GM18507 (cell line): ENCODE measurements at regions not wholly inside any gene's neighbourhood (a gene's known extent, or its start where the extent isn't known, plus 50 kb on each side); places are given as distances from the start of the nearest gene placed in this dataset.

Experiments used
- DNase-seq: peaks from one replicate; pipeline ENCODE4 v3.0.0; 2011; ENCODE audit warnings: low read depth; ENCODE audit not compliant: insufficient read length; ENCODE audit errors: extremely low spot score
- FAIRE-seq: peaks from 2 replicates; lab custom pipeline; 2011; peaks lifted over from hg19 to GRCh38; lab: Jason Lieb, UNC

DNA sequence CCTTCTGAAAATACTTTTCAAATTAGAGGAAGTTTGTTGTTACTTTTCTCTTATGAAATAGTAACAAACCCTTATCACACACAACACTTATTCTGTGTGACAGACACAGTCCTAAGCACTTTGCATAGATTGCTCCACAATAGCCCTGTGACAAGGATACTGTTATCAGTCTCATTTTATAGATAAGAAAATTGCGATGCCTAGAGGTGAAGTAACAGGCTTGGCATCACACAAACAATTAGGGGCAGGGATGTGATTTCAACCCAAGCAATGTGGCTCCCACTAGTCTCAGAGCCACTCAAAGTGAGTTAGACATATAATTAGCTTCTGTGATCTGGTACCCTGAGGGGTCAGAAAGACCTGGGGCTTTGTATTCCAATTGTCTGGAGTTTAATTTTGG lies 339.9 kb downstream of the FBXO8 start:
- FAIRE-seq: no peak
- DNase-seq: no peak

DNA sequence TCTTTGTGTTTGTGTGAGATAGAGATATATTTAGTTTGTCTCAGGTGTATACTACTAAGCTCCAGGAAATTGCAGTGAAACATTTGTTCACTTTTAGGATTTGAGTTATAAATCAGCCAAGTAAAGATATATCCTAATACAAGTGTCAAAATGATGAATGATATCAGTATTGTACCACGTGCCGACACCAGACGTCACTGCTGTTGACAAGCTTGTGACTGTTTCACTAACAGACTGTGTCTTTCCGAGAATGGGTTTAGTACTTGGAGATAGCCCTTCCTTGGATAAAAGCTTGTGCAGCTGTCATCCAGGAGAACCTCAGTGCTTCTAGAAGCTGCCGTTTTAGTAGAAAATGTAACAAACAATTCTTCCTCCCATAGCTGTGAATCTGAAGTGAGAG lies 343.3 kb downstream of the FBXO8 start:
- no peak for DNase-seq
- FAIRE-seq: no peak

GRCh38 chr4:173937631-173938270 lies 345.7 kb downstream of the FBXO8 start:
- no peak for DNase-seq
- FAIRE-seq: no peak

DNA sequence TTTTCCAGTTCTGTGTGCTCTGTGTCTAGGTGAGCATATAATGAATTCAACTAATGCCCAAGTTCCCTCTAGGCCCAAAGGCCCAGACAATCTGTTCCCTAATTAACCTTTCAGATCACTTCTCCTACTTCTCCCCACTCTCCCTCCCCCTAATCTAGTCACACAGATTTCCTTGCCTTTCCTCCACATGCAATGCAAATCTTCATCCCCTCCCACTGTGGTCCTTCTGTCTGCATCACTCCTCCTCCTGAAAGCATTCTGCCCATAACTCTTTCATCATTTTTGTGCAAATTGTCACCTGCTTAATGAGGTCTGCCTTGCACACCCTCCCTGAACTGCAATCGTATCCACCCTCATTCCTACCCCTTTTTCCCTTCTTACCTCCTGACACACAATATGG lies 346.6 kb downstream of the FBXO8 start:
- no peak for FAIRE-seq
- no peak for DNase-seq

DNA sequence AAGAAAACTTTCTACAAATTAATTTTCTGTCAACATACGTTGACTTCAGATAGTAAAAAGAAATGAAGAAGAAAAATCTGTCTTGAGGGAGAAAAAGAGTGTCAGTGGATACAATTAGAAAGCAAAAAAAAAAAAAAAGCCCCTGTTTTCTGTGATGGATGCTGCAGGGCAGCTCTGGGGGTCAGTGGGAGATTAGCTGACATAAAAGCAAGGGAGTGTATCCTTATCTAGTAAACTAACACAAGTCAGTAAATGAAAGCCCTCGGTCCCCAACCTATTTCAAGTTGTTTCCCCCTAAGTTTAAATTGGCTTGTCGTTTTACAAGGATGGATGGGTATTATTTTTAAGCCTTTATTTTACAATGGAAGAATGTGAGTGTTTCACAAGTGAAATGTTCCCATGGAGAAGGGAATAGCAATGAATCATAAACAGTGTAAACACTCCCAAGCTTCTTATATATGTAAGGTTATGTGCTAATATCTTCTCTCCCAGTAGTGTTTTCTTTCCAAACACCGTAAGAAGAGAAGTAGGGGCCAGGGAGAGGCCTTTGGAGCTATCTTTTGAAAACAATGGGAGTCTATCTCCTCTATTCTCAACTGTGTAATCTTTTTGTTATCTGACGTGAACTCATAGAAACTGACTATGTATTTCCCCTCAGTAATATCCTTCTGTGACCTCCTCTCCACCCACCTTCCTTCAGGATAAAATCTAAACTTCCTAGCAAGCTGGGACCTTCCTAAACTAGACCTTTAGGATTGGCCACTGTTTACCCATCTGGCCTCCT lies 347.7 kb downstream of the FBXO8 start:
- FAIRE-seq (no peak), DNase-seq (no peak)

- FAIRE-seq (no peak), DNase-seq (no peak)
Measured at GRCh38 chr4:173934933-173935620, 348.4 kb downstream of the FBXO8 start.

DNA sequence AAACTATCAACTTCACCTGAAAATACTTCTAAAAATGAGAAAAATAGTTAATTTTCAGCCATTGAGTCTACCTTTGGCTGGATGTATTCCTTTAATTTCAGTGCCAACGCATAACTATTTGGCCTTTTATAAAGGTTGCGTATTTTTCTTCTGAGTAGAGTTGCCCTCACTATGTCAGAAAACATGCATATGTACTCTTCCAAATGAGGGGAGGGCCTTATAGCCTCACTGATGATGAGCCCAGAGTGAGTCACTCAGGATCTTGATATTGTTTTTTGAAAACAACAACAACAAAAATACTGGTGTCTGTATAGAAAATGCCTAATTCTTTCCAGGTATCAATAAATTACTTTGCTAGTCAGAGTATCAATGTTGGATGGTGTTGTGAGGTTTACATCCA lies 349.3 kb downstream of the FBXO8 start:
- DNase-seq: no peak
- no peak for FAIRE-seq

- DNase-seq (no peak), FAIRE-seq (no peak)
Measured at GRCh38 chr4:173932701-173933100, 350.8 kb downstream of the FBXO8 start.

DNA sequence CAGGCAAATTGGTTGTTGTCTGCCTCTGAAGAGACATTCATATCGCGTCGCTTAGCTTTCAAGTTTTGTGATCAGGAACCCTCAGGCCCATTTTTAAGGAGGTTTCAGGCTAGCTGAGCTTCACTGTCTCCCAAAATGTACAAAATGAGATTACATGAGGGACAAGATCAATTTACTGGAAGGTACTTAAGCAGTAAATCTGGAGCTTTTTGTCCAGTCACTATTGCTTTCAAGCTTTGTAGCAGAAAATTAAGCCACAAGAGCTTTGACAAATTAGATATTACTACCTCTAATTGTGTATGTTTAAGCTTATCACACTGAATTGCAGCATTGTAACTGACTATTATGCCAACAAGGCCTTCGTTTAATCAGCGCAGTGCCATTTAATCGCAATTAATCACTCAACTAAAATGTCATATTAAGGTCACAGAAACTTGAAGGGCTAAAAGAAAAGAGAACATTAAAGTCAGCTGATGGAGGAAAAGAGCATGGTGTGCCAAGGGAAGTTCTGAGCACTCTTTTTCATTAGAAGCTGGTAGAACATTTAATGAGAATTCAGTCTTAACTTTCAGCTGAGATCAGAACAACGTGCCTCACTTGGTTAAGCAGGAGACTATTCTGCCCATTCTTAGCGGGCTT lies 353.0 kb downstream of the FBXO8 start:
- FAIRE-seq: no peak
- no peak for DNase-seq

DNA sequence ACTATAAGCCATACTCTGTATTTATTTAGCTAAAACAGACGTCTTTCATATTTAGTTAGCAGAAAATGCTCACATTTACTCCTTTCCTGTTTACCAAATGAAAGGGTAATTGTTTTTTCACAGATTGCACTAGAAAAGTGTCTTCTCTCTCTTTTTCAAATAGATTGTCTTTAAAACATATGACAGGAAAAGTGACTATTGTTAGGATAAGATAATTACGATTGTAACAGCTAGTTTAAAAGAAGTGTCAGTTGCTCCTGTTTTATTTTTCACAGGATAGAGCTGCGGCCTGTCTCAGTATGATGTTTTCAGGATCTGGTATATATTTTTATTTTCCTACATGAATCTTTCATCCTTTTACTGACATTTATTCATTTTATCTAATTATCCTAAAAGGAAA lies 353.5 kb downstream of the FBXO8 start:
- no peak for FAIRE-seq
- no peak for DNase-seq

GRCh38 chr4:173924561-173924960 lies 358.9 kb downstream of the FBXO8 start:
- DNase-seq: no peak
- no peak for FAIRE-seq

- FAIRE-seq: no peak
- DNase-seq: no peak
Measured at GRCh38 chr4:173919861-173920260, 363.6 kb downstream of the FBXO8 start.

DNA sequence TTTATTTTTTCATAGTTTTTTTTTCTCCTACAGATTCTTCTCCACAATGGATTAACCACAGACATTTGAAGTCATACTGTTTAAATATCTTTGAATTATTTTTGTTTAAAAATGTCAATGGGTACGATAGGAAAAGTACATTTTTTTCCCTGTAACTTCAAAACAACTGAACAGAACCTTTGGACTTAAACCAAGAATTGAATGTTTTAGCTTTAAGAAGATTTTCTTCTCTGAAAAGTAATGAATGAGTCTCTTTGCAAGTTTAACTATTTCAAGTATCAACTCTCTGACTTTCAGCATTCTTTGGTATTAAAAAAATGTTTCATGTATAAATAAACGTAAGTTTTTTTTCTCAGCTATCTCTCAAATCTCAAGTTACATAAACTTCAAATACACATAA lies 364.3 kb downstream of the FBXO8 start:
- DNase-seq (no peak), FAIRE-seq (no peak)

GRCh38 chr4:173917255-173917960 lies 366.1 kb downstream of the FBXO8 start:
- DNase-seq: no peak
- FAIRE-seq: no peak

- no peak for FAIRE-seq
- no peak for DNase-seq
Measured at GRCh38 chr4:173913496-173913895, 370.0 kb downstream of the FBXO8 start.

GRCh38 chr4:173912384-173912783 lies 371.1 kb downstream of the FBXO8 start:
- FAIRE-seq (no peak), DNase-seq (no peak)

- no peak for DNase-seq
- FAIRE-seq: no peak
Measured at GRCh38 chr4:173910891-173911290, 372.6 kb downstream of the FBXO8 start.

- FAIRE-seq: no peak
- DNase-seq: no peak
Measured at GRCh38 chr4:173909294-173909693, 374.2 kb downstream of the FBXO8 start.

DNA sequence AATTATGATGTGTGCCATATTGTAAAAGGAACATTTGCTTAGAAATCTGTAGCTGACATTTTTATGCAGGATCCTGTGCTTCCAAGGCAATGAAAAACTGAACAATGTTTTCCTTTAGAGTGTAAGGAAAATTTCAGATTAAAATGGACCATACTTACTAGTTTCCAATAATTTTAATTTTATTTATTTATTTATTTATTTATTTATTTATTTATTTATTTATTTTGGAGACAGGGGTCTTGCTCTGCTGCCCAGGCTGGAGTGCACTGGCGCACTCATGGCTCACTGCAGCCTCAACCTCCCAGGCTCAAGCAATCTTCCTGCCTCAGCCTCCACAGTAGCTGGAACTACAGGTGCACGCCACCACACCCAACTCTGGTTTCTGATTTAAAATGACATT lies 369.8 kb upstream of the HAND2 start:
- FAIRE-seq: no peak
- DNase-seq: no peak

DNA sequence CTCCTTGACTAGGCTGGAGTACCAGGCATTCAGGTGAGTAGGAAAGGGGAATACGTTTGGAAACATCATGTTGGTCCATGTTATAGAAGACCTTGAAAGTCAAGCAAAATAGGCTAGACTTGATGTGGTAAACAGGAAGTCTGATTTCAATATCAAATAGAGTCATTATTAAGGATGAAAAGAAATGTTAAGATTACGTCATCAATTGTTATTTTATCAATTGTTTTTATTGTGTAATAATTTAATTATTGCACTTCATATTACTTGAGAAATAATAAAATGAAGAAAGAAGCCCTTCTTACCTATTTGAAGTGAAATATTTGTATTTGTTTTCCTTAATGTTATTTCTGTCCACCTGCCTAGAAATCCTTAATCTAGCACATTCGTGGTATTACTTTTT lies 361.0 kb upstream of the HAND2 start:
- no peak for DNase-seq
- FAIRE-seq: no peak
